ENCODE measurements at regions not wholly inside any gene's neighbourhood (a gene's known extent, or its start where the extent isn't known, plus 50 kb on each side); places are given as distances from the start of the nearest gene placed in this dataset.

- TF ChIP-seq CTCF (conservative IDR thresholded peaks at IDR 0.05) (no peak), ZFX (IDR thresholded peaks at IDR 0.05) (no peak)
- H3K27ac ChIP-seq: no peak overlapping the region
Measured at GRCh38 chr11:19541521-19542049, 171.1 kb upstream of the NAV2 start.

DNA sequence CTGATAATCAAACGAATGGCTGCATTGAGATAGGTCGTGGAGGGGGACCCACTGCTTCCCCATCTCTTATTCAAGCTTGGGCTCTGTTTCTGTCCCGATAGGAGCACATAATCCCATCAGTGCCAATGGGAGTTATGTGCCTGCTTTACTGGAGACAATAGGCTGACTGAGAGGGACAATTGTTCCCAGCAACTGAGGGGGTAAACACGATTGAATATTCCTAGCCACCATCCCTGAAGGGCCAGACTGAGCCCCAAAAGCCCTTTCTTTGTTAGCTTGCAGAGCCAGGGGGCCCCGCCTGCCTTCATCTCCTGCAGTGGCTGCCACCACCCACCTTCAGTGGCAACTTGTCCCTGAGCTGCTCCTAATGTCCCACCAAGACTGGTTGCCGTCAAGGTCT lies 172.8 kb upstream of the NAV2 start:
- H3K27ac ChIP-seq: no peak overlapping the region
- TF ChIP-seq ZFX (IDR thresholded peaks at IDR 0.05) (no peak), CTCF (conservative IDR thresholded peaks at IDR 0.05) (no peak)

DNA sequence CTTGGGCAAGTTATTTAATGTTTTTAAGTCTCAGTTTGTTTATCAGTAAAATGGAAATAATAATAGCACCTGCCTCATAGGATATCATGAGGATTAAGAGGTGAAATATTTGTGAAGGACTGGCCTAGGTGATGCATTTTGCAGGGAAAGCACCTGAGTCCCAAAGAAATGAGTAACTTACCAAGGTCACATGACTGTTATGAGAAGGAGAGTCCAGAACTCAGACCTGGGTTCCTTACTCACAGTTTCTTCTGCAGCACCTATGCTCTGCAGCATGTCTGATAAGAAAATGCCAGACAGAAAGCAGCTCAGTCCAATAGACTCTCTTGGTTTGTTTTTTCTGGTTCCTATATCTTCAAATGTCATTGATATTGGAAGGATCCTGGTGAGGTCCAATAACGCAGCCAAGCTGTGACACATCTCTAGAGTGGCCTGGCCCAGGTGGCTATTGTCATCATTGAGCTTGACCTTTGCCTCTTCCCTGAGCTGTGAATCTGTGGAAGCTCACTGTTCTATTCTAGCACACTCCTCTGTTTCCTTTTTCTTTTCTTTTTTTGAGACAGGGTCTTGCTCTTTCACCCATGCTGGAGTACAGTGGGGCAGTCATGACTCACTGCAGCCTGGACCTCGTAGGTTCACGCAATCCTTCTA lies 174.7 kb upstream of the NAV2 start:
- H3K27ac ChIP-seq: no peak overlapping the region
- TF ChIP-seq ZFX (IDR thresholded peaks at IDR 0.05): no peak
- TF ChIP-seq CTCF (conservative IDR thresholded peaks at IDR 0.05): no peak

DNA sequence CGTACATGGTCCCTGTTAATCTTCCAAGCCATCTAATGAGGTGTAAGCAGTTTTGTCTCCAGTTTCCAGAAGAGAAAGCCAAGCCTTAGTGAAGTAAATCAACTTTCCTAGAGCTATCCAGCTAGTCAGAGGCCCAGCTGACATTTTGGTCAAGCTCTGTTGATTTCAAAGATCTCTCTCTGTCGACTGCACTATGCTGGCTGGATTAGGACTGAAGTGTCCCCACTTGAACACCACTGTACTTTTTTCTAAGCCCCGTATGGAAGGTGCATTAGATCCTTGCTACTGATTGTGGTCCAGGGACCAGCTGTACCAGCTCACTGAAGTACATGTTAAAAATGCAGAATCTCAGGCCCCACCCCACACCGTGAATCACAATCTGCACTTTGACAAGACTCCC lies 176.5 kb upstream of the NAV2 start:
- TF ChIP-seq ZFX (IDR thresholded peaks at IDR 0.05) (no peak), CTCF (conservative IDR thresholded peaks at IDR 0.05) (no peak)
- H3K27ac ChIP-seq: no peak overlapping the region

DNA sequence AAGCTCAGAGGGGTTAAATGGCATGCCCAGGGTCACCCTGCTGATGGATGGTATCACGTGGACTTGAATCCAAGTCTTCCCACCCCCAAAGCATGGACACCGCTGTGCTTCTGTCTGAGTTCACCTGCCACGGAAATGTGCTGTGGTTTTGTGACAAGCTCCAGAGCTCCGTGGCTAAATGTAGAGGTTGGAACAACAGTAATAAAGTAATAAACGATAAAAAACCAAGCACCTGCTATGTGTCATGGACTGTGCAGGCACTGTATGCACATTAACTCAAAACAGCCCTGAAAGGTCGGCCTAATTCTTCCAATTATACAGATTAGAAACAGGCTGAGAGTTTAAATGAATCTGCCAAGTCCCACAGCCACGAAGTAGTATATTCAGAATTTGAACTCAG lies 182.1 kb upstream of the NAV2 start:
- no peak for TF ChIP-seq ZFX (IDR thresholded peaks at IDR 0.05)
- TF ChIP-seq CTCF (conservative IDR thresholded peaks at IDR 0.05): no peak

GRCh38 chr11:19526119-19526518 lies 186.5 kb upstream of the NAV2 start:
- TF ChIP-seq CTCF (conservative IDR thresholded peaks at IDR 0.05): no peak
- no peak for TF ChIP-seq ZFX (IDR thresholded peaks at IDR 0.05)
- no peak overlapping the region for H3K27ac ChIP-seq

More for the DNA sequence above, 182.1 kb upstream of the NAV2 start:
- no peak overlapping the region for H3K27ac ChIP-seq

GRCh38 chr11:19525714-19526113 lies 186.9 kb upstream of the NAV2 start:
- no peak overlapping the region for H3K27ac ChIP-seq
- TF ChIP-seq ZFX (IDR thresholded peaks at IDR 0.05) (no peak), CTCF (conservative IDR thresholded peaks at IDR 0.05) (no peak)

All from C4-2B (cell line).